Stimulated activated CD4-positive, alpha-beta T cell treated with anti-CD3 and anti-CD28 coated beads, Interleukin-12 subunit alpha, Interleukin-12 subunit beta, amount 100 ng/mL, for 48 hours (primary cell): ENCODE measurements at regions not wholly inside any gene's neighbourhood (a gene's known extent, or its start where the extent isn't known, plus 50 kb on each side); places are given as distances from the start of the nearest gene placed in this dataset.

Experiments used
- DNase-seq, 3 donors: peaks; one replicate each; pipeline ENCODE4 v3.0.0-alpha.2; 2020; ENCODE audit warnings: low read depth in 2 of 3, low spot score in 1 of 3

DNA sequence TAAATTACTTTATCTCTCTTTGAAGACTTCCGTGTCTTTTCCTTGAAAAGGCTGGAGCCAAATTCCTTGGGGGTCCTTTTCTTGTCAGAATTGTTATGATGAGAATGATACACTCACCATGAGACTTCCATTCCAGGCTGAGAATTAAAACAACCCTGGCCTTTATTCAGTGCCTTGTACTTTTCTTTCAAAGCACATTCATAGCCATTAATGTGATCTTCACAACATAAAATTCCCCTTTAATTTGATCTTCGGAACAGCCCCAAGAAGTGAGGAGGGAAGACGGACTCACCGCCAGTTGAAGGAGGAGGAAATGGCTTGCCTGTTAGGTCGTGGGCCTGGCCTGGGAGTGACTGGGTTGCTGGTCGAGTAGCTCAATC is 127.3 kb downstream of the DDX1 start:
- no peak for DNase-seq

DNA sequence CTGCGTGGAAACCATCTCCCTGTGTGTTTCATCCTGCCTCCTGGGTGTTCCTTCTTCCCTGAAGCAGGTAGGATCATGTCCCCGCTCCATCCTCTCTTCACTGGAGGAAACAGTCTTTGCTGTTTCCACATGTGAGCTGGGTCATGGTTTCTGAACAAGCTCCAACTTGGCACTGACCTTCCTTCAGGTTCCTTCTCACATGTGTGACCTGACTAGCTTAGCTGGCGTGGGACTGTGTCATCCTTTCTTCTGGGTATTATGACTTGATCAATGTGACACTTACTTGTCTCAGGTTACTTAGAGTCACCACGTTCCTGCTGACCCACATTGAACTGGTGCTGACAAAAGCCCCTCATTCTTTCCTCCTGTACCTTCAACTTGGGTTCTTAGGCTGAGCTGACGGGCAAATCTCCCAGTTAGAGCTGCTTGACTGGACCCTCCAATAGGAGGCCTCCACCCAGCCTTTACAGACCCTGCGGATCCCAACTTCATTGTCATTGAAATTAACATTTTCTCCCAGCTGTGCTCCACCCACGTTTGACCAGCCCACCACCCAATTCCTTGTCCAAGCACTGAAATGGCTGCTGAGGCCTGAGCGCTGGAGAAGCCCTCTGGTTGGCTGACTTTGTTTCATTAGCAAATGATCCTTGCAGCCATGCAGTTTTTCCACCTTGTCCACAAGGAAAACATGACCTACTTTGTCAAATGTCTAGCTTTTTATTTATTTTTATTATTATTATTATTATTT is 128.1 kb downstream of the DDX1 start:
- no peak for DNase-seq

DNA sequence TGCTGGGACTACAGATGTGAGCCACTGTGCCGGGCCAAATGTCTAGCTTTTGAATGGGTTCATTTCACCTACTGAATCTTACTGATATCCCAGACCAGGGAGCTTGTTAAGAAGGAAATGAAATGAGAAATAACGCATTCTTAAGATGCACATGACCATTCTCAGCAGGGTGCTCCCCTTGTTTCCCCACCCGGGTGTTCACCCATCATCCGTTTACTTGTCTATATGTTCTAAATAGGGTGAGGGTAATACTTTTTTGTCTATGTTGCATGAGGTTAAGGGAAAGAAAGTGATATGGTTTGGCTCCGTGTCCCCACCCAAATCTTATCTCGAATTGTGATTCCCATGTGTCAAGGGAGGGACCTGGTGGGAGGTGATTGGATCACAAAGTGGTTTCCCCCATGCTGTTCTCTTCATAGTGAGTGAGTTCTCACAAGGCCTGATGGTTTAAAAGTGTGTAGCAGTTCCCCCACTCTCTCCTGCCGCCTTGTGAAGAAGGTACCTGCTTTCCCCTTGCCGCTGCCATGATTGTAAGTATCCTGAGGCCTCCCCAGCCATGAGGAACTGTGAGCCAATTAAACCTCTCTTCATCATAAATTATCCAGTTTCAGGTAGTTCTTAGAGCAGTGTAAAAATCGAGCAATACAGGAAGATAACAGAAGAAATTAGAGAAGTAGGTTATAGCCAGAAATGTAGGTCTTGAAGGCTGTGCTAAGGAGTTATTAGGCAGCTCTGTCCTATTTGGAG is 129.1 kb downstream of the DDX1 start:
- DNase-seq = no peak

DNA sequence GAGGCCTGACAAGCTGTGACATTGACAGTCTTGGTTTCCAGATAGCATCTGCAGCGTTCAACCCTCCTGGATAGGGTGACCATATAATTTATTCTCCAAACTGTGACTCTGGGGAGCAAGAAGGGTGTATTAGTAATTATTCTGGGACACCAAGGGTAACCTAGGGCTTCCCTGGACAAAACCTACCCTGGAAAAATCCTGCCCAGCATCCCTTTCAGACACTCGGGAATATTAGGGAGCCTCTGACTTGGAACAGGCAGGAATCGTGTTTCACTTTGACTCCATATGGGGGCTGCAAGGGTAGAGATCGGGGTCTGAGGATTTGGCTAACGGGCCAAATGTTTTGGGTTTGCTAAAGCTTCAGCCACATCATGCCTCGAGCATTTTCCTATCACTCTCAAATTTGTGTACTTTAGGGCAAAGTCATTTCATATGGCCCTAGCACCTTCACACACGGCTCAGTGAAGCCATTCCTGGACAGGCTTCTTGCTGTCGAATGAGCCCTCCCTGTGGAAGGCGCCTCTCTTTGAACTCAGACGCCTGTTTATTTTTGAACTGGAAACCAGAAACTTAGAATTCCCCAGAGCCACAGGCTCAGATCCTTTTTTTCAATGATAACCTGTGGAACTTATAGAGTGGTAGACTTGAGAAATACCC is 129.9 kb downstream of the DDX1 start:
- no peak for DNase-seq

GRCh38 chr2:15722980-15723379 is 131.3 kb downstream of the DDX1 start:
- DNase-seq = no peak

DNA sequence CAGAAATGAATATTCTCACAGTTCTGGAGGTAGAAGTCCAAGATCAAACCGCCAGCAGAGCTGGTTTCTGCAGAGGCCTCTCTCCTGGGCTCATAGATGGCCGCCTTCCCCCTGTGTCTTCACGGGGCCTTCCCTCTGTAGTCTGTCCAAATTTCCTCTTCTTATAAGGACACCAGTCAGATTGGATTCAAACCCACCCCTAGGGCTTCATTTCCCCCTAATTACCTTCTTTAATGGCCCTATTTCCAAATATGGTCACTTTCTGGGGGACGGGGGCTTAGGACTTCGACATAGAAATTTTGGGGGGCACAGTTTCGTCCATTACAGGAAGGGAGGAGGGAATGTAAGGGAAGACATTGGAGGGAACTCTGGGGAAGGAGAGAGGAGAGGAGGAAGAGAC is 132.6 kb downstream of the DDX1 start:
- DNase-seq = no peak

DNA sequence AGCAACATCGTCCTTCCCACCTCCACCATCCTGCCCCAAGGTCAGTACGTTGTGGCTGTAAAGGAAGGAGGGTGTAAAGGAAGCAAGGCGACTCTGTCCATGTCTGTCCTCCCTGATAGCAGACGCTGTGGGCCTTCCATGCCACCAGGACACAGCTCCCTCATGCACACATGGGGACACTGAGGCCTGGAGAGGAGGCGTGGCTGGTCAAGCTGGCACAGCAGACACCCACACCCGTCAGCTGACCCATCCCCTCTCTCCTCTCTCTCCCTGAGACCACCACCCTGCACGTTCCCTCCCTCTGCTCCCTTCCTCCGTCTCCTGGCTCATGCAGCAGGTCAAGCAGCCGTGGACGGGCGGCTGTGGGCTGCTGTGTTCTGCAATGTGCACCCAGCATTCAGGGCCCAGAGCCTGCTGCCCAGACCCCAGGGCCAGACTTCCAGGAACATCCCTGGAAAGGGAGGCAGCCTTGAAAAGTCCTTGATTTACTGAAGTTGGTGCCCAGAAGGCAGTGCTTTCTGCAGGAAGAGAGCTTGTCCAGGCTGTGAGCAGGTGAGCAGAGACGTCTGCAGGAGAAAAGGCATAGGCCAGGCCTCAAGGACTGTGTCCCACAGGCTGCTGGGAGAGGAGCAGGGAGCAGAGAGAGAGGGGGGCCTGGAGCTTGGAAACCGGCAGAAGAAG is 133.6 kb downstream of the DDX1 start:
- no peak for DNase-seq

GRCh38 chr2:15725782-15726112 is 134.1 kb downstream of the DDX1 start:
- no peak for DNase-seq

DNA sequence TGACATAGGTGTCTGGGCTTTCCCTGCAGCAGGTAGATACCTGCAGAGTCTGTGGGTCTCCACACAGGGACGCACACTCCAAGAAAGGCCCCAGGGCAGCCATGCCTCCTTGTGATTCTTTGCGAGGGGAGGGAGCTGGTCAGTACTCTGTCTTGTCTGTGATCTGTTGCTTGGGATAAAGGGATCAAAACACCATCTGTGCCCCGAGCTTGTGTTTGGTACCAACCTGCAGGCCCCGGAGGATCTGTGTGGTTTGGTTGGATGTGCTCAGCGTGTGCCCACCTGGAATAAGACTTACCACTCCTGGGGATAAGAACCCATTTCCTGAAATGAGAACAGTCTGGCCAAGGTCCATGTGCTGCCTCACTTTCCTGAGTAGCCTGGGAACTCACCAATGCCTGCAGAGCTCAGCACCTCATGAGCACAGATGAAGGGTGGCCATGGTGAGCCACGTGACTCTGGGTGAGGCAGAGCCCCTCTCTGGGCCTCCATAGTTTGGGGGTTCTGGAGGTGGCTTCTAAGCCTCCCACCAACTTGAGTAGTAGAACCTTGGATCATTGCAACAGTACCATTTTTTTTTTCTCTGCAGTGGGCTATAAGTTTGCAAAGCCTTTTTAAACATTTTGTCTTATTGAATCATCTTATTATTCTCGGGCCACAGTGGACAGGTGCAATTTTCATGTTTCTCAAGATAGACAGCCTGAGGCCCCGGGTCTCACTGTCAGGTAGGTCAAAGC is 134.8 kb downstream of the DDX1 start:
- DNase-seq = no peak

GRCh38 chr2:15727396-15728244 is 136.0 kb downstream of the DDX1 start:
- no peak for DNase-seq

DNA sequence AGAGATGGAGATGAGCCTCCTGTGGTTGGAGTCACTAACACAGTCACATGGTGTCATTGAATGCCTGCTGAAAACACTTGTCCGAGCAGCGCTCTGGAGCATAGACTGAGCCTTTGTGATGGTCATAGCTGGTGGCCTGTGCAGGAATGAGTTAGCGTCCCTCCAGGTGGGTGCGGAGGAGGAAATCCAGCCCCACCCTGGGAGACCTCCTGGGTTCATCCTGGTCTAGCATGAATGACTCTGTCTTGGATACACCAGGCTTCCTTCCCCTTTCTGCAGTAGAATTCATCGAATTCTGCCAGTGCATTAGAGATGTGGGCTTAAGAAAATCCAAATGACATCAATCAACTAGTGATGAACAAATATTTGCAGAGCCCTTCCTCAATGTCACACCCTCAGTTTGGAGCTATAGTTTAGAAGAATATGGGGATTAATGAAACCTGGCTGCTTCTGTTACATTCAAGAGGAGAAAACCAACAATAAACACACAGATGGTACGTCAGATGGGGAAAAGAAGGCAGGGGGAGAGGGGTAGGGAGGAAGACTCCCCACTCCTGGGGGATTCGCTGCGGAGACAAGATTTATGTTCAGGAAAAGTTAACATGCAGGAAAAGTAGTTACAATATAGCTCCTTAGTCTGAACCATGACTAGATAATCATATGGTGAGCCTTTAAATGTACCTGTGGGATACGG is 136.7 kb downstream of the DDX1 start:
- DNase-seq = no peak

- DNase-seq = no peak
These were observed 137.3 kb downstream of the DDX1 start for GRCh38 chr2:15729001-15729400.

- no peak for DNase-seq
These were observed 138.3 kb downstream of the DDX1 start for GRCh38 chr2:15729709-15730544.

GRCh38 chr2:15730545-15731212 is 139.0 kb downstream of the DDX1 start:
- DNase-seq = no peak

DNA sequence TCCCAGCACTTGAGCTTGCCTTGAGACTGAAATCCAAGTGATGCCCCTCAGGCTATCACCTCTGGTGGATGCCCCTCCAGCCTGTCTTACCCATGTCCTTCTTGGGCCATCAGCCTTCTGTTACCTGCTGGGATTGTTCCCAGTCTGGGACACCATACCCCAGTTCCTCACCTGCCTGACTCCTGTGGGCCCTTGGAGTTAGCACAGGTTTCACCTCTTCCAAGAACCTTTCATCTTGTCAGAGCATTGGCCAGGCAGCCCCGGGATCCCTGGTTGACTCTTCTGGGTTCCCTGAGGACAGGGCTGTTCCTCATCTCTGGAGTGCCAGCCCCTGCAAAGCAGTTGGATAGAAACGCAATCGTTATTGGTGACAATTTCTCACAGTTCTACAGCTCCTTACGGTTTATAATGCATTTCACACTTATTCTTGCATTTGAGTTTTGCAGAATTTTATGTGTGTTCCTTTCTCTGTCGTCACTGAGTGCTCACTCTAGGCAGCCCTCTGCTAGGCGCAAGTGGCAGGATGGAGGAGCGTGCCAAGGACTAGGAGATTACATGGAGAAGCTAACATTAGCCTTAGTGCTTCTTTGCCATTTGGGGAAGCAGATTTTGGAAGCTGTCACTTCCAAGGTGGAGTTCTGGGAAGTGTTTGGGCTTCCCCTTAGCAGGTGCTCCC is 139.7 kb downstream of the DDX1 start:
- no peak for DNase-seq

DNA sequence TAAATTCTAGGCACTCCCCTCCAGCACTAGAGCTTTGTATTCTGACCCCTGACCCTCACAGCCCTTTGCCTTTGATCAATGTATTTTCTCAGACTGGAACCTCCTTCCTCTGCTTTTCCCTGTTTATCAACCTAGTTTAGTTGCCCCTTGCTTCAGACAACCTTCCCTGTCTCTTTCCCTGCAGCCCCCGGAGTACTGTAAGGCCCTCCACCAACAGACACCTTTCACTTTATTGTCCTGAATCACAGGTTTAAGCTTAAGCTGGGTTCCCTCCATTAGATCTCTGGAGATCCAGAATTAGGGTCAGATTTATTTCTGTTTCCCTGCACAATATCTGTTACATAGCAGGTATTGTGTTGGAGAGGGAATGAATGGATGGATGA is 140.2 kb downstream of the DDX1 start:
- DNase-seq = no peak

- DNase-seq = no peak
These were observed 140.8 kb downstream of the DDX1 start for GRCh38 chr2:15732341-15733077.
